22Rv1 (cell line): ENCODE measurements at regions not wholly inside any gene's neighbourhood (a gene's known extent, or its start where the extent isn't known, plus 50 kb on each side); places are given as distances from the start of the nearest gene placed in this dataset.

Source experiments
- CTCF ChIP-seq: fragments of 450-650 bp; IDR thresholded peaks from 2 replicates; pipeline ENCODE4 v1.5.1; 2017; ENCODE audit warnings: mild to moderate bottlenecking
- ZFX ChIP-seq: fragments of 450-650 bp; IDR thresholded peaks from 2 replicates; pipeline ENCODE4 v1.6.1; 2017; ENCODE audit warnings: antibody characterized with exemption, borderline replicate concordance

- TF ChIP-seq CTCF (no peak), ZFX (no peak)
Measured at GRCh38 chrX:150035531-150035930, 97.2 kb upstream of the EOLA2 start.
